ENCODE measurements at regions not wholly inside any gene's neighbourhood (a gene's known extent, or its start where the extent isn't known, plus 50 kb on each side); places are given as distances from the start of the nearest gene placed in this dataset.
"Not testable (repeated sequence)": the region's sequence is repeated elsewhere in the genome, so short reads cannot be mapped to it uniquely, and the experiment has no call there.

- no peaks in the 10 kb centered on the region for H3K27me3 ChIP-seq (ENCODE audit: control insufficient read depth, insufficient read depth, low read length)
- no peak for TF ChIP-seq CTCF (IDR thresholded peaks at IDR 0.05; ENCODE audit: borderline replicate concordance, extremely low read depth, insufficient read depth)
- intact Hi-C loops (cut with DNase I) = no loop called here
- FAIRE-seq = no peak
- H3K36me3 ChIP-seq (ENCODE audit: control insufficient read depth in 2 of 3, insufficient read depth in 3 of 3, low read length in 3 of 3) = no peaks in the 10 kb centered on the region
- H3K9ac ChIP-seq (ENCODE audit: low read length in 3 of 3) = no peak overlapping the region
- H3K27ac ChIP-seq (ENCODE audit: low read depth in 2 of 2, low read length in 2 of 2) = no peak overlapping the region
- H3K4me3 ChIP-seq (ENCODE audit: low read length in 3 of 3) = no peak overlapping the region
- no peaks in the 10 kb centered on the region for H3K9me3 ChIP-seq (ENCODE audit: control insufficient read depth in 2 of 3, insufficient read depth in 1 of 3, low read length in 3 of 3)
- DNase-seq = peak in 1 of 5 donors; percentile 7
- no peaks in the 10 kb centered on the region for H3K4me1 ChIP-seq (ENCODE audit: control insufficient read depth in 2 of 3, insufficient read depth in 2 of 3, low read depth in 1 of 3, low read length in 3 of 3)
Measured at GRCh38 chr4:115537387-115537786, 424.0 kb upstream of the NDST4 start.

- Histone ChIP-seq H3K9ac (ENCODE audit: low read length in 3 of 3) (no peak overlapping the region), H3K4me1 (ENCODE audit: control insufficient read depth in 2 of 3, insufficient read depth in 2 of 3, low read depth in 1 of 3, low read length in 3 of 3) (no peaks in the 10 kb centered on the region), H3K9me3 (ENCODE audit: control insufficient read depth in 2 of 3, insufficient read depth in 1 of 3, low read length in 3 of 3) (no peaks in the 10 kb centered on the region), H3K36me3 (ENCODE audit: control insufficient read depth in 2 of 3, insufficient read depth in 3 of 3, low read length in 3 of 3) (no peaks in the 10 kb centered on the region), H3K27ac (ENCODE audit: low read depth in 2 of 2, low read length in 2 of 2) (no peak overlapping the region), H3K27me3 (ENCODE audit: control insufficient read depth, insufficient read depth, low read length) (no peaks in the 10 kb centered on the region), H3K4me3 (ENCODE audit: low read length in 3 of 3) (no peak overlapping the region)
- DNase-seq (no peak), FAIRE-seq (no peak)
- TF ChIP-seq CTCF (IDR thresholded peaks at IDR 0.05; ENCODE audit: borderline replicate concordance, extremely low read depth, insufficient read depth) = no peak
- intact Hi-C loops (cut with DNase I) = no loop called here
Measured at GRCh38 chr4:115529126-115529525, 415.7 kb upstream of the NDST4 start.

GRCh38 chr4:115519476-115519875 is 406.1 kb upstream of the NDST4 start:
- H3K36me3 ChIP-seq (ENCODE audit: control insufficient read depth in 2 of 3, insufficient read depth in 3 of 3, low read length in 3 of 3); H3K4me1 ChIP-seq (ENCODE audit: control insufficient read depth in 2 of 3, insufficient read depth in 2 of 3, low read depth in 1 of 3, low read length in 3 of 3); H3K9me3 ChIP-seq (ENCODE audit: control insufficient read depth in 2 of 3, insufficient read depth in 1 of 3, low read length in 3 of 3); intact Hi-C loops (cut with DNase I); FAIRE-seq; H3K27me3 ChIP-seq (ENCODE audit: control insufficient read depth, insufficient read depth, low read length); DNase-seq; H3K9ac ChIP-seq (ENCODE audit: low read length in 3 of 3); H3K27ac ChIP-seq (ENCODE audit: low read depth in 2 of 2, low read length in 2 of 2); H3K4me3 ChIP-seq (ENCODE audit: low read length in 3 of 3): not testable (repeated sequence)

GRCh38 chr4:115515772-115516171 is 402.4 kb upstream of the NDST4 start:
- Histone ChIP-seq H3K27ac (ENCODE audit: low read depth in 2 of 2, low read length in 2 of 2) (no peak overlapping the region), H3K4me1 (ENCODE audit: control insufficient read depth in 2 of 3, insufficient read depth in 2 of 3, low read depth in 1 of 3, low read length in 3 of 3) (no peaks in the 10 kb centered on the region), H3K27me3 (ENCODE audit: control insufficient read depth, insufficient read depth, low read length) (no peaks in the 10 kb centered on the region), H3K36me3 (ENCODE audit: control insufficient read depth in 2 of 3, insufficient read depth in 3 of 3, low read length in 3 of 3) (no peaks in the 10 kb centered on the region), H3K4me3 (ENCODE audit: low read length in 3 of 3) (no peak overlapping the region), H3K9ac (ENCODE audit: low read length in 3 of 3) (no peak overlapping the region), H3K9me3 (ENCODE audit: control insufficient read depth in 2 of 3, insufficient read depth in 1 of 3, low read length in 3 of 3) (no peaks in the 10 kb centered on the region)
- FAIRE-seq (no peak), DNase-seq (no peak)
- intact Hi-C loops (cut with DNase I) = no loop called here
- no peak for TF ChIP-seq CTCF (IDR thresholded peaks at IDR 0.05; ENCODE audit: borderline replicate concordance, extremely low read depth, insufficient read depth)

Measured in kidney (tissue), 13 donors.